GM18502 (cell line): ENCODE measurements at regions not wholly inside any gene's neighbourhood (a gene's known extent, or its start where the extent isn't known, plus 50 kb on each side); places are given as distances from the start of the nearest gene placed in this dataset.

ENCODE experiments used
- ATAC-seq: cut with Tn5 transposase; IDR thresholded peaks from one replicate; pipeline ENCODE4 v1.9.1; 2021; ENCODE audit warnings: mild to moderate bottlenecking; ENCODE audit not compliant: unreplicated experiment, poor library complexity

GRCh38 chr5:8135742-8136141 lies 266.8 kb downstream of the MTRR start:
- no peak for ATAC-seq

GRCh38 chr5:8136271-8136670 lies 267.3 kb downstream of the MTRR start:
- no peak for ATAC-seq

- ATAC-seq: no peak
Observed at GRCh38 chr5:8137941-8138550, 269.1 kb downstream of the MTRR start.

- ATAC-seq: no peak
Observed at GRCh38 chr5:8138884-8139283, 269.9 kb downstream of the MTRR start.

- ATAC-seq: no peak
Observed at GRCh38 chr5:8150791-8151190, 281.8 kb downstream of the MTRR start.

GRCh38 chr5:8156706-8157105 lies 287.8 kb downstream of the MTRR start:
- ATAC-seq: no peak

- ATAC-seq: no peak
Observed at GRCh38 chr5:8157320-8157822, 288.4 kb downstream of the MTRR start.

GRCh38 chr5:8176101-8176693 lies 307.2 kb downstream of the MTRR start:
- no peak for ATAC-seq

GRCh38 chr5:8184455-8185063 lies 315.6 kb downstream of the MTRR start:
- ATAC-seq: peak; percentile 88

- no peak for ATAC-seq
Observed at GRCh38 chr5:8185852-8186251, 316.9 kb downstream of the MTRR start.

GRCh38 chr5:8188874-8189565 lies 320.1 kb downstream of the MTRR start:
- no peak for ATAC-seq

- no peak for ATAC-seq
Observed at GRCh38 chr5:8192840-8193239, 323.9 kb downstream of the MTRR start.

- ATAC-seq: no peak
Observed at GRCh38 chr5:8196061-8196460, 327.1 kb downstream of the MTRR start.

GRCh38 chr5:8208307-8208706 lies 339.4 kb downstream of the MTRR start:
- no peak for ATAC-seq

GRCh38 chr5:8209500-8209899 lies 340.6 kb downstream of the MTRR start:
- ATAC-seq: no peak

- no peak for ATAC-seq
Observed at GRCh38 chr5:8213701-8214240, 344.8 kb downstream of the MTRR start.

GRCh38 chr5:8216921-8217320 lies 348.0 kb downstream of the MTRR start:
- ATAC-seq: no peak

- no peak for ATAC-seq
Observed at GRCh38 chr5:8226148-8226547, 357.2 kb downstream of the MTRR start.

- no peak for ATAC-seq
Observed at GRCh38 chr5:8227112-8227511, 358.2 kb downstream of the MTRR start.

- no peak for ATAC-seq
Observed at GRCh38 chr5:8229551-8229950, 360.6 kb downstream of the MTRR start.

- ATAC-seq: no peak
Observed at GRCh38 chr5:8230868-8231267, 361.9 kb downstream of the MTRR start.
